ENCODE measurements at regions not wholly inside any gene's neighbourhood (a gene's known extent, or its start where the extent isn't known, plus 50 kb on each side); places are given as distances from the start of the nearest gene placed in this dataset.

GRCh38 chr2:12436483-12436882, 280.3 kb upstream of the TRIB2 start:
- TF ChIP-seq POLR2A (IDR thresholded peaks at IDR 0.05) = no peak
- TF ChIP-seq CTCF (IDR thresholded peaks at IDR 0.05) = no peak
